Medulla oblongata (tissue), 1 donor: ENCODE measurements at regions not wholly inside any gene's neighbourhood (a gene's known extent, or its start where the extent isn't known, plus 50 kb on each side); places are given as distances from the start of the nearest gene placed in this dataset.
"Not testable (repeated sequence)": the region's sequence is repeated elsewhere in the genome, so short reads cannot be mapped to it uniquely, and the experiment has no call there.

Experiments used
- DNase-seq: peaks from one replicate; pipeline ENCODE4 v3.0.0-alpha.2; 2015; ENCODE audit errors: extremely low spot score

DNA sequence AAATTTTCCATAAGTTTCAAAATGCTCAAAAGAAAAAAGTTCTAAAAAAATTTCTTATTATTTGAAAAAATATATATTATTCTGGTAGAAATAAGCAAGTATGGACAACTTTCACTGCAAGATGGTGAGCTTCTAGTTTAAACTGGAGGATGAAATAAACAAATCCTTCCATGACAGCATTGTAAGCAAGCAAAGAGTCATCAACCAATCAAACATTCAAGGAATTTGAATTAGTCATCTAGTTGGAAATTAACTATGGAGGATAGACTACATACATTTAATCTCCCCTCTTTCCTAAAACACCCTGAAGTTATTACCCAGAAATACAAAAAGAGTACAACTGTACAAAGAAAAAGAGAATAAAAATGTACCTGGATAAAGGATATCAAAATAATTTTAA lies 51.0 kb upstream of the IRX5 start:
- DNase-seq = no peak

DNA sequence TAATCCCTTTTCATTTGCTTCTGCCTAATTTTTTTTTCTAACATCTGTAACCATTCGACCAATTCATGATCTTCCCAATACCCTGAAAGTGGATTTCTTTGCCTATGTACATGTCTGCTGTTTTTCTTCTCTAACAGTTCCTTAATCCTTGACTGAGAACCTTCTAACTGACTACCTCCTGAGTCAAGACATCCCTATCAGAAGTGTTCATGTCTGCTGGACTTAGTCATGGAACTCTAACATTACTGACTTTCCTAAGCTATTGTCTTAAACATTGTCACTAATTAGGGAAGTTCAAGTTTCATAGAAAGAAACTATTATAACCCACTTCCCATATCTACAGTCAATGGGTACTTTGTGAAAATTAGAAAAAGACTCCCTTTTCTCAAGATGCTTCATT lies 52.4 kb upstream of the IRX5 start:
- DNase-seq = no peak

DNA sequence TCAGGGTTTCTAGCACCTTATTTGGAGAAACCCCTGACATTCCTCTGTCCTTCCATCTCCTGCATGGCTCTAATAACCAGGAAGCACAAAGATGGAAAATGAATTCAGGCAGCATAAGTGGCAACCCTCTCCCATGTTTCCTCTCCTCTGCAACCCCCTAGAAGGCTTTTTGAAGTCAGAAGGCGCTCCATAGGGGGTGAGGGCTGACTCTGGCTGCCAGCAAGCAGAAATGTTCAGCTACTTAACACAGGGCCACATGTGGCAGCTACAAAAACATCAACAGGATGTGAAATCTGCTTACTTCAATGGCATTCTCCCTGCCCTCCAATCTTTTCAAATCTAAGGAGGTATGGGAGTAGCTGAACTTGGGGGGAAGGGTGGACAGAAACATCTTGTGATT lies 55.2 kb upstream of the IRX5 start:
- DNase-seq = no peak

DNA sequence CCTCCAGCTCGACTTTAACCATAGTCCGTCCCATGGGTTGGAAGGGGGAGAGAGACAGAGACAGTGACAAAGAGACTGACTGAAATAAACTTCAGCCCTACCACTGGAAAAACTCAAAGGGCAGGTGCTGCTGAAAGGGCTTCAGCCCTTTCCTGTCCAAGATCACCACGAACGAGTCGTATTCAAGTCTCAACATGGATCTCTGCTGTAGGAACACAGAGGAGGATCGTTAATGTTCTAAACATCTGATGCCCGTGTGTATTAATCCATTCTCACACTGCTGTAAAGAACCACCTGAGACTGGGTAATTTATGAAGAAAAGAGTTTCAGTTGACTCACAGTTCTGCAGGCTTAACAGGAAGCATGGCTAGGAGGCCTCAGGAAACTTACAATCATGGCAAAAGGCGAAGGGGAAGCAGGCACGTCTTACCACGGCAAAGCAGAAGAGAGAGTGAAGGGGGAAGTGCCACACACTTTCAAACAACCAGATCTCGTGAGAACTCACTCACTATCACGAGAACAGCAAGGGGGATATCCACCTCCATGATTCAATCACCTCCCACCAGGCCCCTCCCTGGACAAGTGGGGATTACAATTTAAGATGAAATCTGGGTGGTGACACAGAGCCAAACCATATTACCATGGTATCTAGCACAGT lies 56.8 kb upstream of the IRX5 start:
- not testable (repeated sequence) for DNase-seq

DNA sequence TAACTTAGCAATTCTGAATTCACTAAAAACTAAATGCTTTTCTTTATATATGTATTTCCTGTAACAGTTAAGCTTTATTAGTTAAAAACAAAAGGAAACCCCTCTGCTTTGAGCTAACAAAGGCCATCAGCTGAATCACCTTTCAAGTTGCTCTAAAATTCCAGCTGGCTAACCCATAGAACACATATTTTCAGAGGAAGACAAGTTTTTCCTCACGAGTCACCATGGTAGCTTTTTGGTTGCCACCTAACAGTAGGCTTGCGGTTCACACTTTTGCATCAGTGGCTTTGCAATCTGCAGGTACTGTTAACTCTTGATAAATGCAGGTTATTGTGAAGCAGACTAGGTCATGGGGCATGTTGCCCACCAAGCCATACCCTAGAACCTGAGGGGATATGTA lies 57.6 kb upstream of the IRX5 start:
- no peak for DNase-seq

DNA sequence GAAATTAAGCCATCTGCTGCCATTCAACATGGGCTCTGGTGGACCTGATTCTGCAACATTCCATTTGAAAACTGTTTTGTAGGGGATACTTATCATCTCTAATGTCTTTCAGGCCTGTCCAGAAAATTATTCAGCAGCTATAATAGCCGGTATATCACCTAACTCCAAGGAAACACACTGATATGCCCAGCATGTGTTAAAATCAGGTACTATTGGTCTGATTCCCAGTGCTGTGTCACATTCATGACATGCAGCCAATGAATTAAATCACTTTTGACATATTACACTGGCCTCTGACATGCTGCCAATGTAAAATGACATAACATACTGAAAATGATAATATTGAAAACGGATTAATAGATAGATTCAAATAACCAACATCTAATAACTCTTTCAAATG lies 60.5 kb upstream of the IRX5 start:
- no peak for DNase-seq

DNA sequence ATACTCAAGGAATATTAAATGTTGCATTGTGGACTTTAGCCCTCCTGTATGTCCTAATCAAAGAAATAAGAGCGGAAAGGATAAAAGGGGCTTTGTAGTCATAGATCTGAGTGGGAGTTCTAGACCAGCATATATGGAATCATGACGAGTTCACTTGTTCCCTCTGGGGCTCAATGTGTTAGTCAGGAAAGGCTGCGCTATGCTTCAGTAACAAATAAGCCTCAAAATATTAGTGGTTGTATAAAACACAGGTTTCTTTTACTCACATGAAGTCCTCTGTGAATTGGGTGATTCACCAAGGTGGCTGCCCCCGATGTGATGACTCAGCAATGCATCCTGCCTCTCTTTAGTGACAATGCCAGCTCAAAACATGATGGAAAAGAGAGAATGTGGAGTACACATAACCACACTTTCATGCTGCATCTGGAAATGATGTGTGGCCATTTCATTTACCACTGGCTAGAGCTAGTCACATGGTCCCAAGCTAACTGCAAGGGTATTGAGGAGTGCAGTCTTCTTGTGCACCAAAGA lies 63.3 kb upstream of the IRX5 start:
- no peak for DNase-seq

DNA sequence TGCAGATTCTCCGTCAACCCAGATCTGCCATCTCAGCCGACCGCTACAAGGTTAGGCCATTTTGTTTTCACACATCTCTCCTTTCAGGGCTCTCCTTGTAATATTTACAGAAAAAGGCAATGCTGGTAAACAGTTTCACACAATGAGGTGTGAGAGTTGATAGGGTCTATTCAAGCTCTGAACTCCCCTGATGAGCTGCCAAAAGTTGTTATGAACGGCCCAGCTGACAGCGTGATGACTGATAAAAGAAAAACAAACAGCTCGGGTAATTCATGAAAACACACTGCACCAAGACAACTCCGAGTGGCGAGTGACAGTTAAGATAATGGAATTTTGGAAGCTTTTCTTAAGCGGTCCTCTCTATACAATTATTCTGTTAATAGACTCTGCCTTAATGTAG lies 68.1 kb upstream of the IRX5 start:
- DNase-seq = no peak

DNA sequence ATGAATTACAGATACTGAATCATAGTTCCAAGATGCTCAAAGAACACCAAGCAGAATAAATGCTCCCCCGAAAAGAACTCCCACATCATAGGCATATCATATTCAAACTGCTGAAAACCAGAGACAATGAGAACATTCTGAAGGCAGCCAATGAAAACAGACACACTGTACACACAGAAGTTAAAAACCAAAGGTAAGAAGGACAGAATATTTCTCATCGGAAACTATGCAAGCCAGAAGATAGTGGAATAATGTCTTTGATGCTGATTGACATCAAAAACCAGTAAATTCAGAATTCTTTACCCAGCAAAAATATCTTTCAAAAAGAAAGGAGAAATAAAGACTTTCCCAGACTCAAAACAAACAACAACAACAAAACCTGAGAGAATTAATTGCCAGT lies 73.8 kb upstream of the IRX5 start:
- no peak for DNase-seq

DNA sequence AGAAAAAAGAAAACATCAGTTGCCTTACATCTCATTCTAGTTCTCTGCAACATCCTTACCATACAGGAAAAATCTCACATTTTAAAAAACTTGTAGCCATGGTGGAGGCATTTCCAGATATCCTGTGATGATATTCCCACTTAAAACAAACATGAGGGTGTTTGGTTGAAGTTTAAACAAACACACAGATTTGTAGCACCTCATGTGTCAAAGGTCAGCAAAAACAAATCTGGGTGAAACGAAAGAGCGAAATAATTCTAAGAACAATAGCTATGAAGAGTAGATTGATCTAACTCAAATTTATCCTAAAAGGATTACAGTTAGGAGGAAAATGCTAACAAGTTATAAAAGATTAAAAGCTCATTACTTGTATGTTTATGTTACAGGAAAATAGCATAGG lies 83.1 kb upstream of the IRX5 start:
- no peak for DNase-seq

DNA sequence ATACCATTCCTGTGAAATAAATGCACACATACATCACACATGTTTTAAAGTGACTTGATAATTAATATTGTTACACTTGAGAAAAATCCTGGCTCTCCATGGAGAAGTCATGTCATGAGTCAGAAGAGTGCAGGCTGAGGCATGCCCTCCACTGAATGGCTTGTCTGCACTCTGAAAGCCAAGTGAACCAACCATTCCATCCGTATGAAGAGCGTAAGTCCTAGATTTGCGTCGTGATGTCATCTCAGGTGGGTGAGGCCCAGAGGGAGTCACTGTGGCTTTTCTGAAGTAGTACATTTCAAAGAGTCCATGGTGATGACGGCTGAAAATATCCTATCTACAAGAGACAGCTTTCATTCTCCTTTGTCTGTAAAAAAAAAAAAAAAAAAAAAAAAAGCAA lies 83.5 kb upstream of the IRX5 start:
- no peak for DNase-seq

DNA sequence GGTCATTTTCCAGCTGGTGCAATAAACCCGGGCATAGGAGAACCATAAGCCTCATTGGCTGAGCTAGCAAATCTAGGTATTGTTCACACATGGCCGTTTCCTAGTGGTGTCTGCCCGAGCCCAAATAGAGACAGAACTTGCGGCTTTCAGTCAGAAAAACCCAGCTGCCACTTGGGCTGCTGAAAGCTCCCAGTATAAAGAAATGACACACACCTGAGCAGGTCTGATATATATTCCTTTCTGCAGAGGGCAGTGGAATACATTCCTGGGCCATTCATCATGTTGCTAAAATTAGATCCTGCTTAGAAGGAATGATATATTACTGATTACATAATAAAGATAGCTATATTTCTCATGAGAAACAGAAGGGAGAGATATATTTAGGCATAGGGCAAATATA lies 83.9 kb upstream of the IRX5 start:
- no peak for DNase-seq

DNA sequence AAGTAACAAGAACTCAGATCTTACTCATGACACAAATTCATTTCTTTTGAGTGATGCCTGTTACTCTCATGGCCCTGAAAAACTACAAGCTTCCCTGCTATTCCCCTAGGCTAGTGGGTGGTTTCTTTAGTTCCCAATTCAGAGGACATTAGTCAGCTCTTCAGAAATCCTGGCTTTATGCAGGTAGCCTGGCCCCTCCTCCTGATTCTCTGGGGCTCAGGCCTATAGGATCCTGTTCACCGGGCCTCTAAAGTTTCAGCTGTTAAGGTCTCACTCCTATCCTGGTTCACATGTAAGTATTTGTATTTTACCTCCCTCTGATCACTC lies 87.3 kb upstream of the IRX5 start:
- DNase-seq = no peak

DNA sequence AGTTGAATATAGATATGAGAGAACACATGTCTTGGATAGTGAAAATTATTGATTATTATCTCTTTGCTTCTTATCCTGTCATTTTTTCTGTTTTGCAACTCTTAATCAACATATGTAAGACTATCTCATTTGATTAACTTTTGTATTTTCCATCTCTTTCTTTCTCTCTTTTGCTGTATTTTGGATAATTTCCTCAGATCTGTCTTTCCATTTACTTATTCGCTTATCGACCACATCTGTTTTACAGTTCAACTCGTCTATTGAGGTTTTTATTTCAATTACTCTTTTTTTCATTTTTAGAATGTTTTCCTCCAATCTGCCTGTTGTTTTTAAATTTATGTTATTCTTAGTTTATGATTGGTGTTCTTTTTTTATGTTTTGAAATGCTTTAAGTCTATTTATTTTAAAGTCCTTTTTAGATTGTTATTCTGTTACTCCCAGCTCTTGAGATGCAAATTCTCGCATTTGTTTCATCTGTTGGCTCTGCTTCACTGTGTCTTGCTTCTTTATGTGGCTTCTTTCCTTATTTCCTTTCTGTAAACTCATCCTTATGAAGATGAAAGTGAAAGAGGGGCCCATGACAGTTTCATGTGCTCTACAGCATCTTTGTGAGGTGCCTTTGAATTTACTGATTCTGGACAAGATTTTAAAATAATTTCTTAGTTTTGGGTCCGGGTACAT lies 87.8 kb upstream of the IRX5 start:
- DNase-seq = no peak

DNA sequence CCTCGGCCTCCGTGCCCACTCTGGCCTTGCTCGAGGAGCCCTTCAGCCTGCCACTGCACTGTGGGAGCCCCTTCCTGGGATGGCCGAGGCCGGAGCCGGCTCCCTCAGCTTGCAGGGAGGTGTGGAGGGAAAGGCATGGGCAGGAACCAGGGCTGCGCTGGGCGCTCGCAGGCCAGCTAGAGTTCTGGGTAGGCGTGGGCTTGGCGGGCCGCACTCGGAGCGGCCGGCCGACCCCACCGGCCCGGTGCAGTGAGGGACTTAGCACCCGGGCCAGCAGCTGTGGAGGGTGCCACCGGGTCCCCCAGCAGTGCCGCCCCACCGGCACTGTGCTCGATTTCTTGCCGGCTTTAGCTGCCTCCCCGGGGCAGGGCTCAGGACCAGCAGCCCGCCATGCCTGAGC lies 101.0 kb upstream of the IRX5 start:
- no peak for DNase-seq

DNA sequence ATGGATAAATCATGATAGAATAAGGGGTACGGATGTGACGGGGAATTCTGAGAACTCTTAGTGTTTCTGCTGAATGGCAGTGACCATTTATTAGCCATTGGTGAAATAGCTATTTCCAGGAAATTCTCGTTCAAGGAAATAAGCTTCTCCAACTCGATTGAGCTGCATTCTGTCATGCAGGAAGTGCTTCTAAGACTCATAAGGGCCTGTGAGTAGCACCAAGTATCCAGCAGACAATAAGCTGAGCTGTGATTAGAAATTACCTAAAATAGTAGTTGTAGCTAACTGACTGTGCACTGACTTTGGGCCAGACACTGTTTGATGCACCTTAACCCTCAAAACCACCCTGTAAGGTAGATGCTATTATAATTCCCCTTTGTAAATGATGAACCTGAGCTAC lies 107.8 kb upstream of the IRX5 start:
- DNase-seq = no peak

DNA sequence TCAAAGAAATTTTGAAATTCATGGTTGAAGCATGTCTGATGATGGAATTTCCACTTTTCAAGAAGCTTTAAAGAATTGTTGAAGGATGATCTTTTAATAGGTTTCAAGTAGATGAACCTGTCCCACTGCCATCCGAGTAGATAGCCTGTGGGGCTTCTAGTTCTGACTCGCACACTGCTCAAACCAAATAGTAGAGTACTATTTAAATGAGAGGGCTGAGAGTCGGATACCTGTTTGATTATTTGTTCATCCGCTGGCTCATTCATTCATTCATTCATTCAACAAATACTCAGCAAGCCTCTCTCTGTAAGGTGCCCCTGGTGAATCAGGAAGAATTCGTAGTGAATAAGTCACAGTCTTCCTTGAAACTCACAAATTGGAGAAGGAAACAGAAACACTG lies 108.2 kb upstream of the IRX5 start:
- no peak for DNase-seq

DNA sequence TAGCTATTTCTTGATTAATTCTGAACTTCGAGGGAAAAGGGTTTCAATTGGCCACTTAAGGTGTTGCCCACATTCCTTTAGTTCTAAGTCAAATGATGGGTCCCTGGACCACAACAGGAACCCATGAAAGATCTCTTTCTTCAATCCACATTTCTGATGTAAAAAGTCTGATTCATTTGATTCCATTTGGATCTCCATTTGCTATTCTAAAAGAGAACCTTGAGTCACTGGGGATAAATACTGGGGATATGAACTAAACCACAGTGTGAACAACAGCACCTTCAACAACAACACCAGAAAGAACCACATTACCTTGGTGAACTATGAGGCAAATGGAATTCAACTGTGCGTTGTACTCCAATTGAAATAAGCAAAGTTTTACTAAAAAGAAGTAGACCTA lies 108.9 kb upstream of the IRX5 start:
- DNase-seq = no peak

DNA sequence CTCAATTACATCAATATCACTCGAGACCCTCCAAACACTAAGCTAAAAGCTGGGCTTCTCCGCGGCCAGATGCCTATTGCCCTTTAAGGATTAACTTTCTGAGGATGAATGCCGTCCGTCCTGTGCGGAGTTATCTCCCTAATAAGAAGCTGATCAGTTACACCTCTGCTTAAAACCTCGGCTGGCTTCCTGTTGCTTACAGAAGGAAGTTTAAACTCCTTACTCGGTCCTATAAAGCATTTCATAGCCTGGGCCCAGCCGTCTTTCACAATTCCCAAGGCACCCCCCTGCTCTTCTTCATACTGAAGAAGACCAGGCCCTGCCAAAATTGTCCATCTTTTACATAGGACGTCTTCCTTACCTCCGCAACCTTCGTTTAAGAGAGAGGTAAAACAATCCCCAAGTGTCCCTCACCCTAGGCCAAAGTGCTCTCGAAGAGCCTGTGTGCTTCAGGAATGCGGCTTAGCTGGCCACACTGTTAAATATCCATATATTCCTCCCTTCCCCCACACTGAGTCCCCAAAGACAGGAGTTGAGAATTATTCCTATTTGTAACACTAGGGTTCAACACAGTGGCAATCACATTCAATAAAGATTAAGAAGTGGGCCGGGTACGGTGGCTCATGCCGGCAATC lies 112.6 kb upstream of the IRX5 start:
- no peak for DNase-seq

DNA sequence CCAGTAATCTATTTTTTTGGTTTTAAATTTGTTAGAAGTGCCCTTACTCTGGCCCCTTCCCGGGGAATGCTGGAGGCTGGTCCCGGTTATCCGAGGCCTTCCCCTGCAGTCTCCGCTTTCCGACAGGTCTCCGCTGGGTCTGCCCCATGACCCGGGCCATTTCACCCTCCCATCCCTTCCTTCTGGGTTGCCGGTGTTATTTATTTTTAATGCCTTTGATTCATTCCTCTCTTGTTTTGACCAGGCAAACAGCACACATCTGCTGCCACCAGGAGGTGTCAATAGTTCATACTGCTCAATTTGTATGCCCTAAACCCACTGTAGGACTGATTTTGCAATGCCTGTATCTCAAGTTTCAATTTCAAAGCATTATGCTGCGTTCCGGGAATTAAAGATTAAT lies 113.2 kb upstream of the IRX5 start:
- no peak for DNase-seq

DNA sequence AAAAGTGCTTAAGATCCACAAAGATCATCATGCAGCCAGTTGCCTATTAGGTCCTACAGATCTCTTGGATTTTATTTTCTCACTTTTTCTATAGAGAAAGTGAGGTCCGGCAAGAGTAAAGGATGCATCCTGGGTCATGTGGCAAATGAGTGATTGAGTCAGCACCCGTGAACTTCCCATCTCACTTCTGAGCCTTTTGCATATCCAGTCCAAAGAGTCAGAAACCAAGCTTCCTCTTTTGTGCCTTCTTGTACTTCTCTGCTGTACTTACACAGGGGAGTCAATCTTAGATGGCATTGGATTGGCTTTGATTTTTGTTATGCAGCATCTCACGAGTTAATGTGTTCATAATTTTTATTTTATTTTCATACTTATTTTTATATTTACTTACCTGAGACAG lies 114.2 kb upstream of the IRX5 start:
- DNase-seq = no peak

DNA sequence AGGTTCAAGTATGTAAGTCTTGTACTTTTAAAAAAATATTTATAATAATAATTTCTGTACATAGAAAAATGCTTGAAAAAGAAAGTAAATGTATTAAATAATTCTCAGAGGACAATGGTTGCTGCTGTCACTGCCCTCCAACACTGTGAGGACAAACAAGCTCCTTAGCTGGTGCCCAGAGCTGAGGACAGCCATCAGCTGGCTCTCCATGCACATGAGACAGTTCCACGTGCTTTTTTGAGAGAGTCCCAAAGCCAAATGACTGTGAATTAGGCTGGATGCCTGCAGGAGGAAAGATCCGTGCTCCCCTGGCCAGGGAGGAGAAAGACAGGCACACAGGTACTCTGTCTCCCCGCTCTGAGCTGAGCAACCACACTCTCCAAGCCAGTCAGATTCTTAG lies 115.5 kb upstream of the IRX5 start:
- DNase-seq = no peak

DNA sequence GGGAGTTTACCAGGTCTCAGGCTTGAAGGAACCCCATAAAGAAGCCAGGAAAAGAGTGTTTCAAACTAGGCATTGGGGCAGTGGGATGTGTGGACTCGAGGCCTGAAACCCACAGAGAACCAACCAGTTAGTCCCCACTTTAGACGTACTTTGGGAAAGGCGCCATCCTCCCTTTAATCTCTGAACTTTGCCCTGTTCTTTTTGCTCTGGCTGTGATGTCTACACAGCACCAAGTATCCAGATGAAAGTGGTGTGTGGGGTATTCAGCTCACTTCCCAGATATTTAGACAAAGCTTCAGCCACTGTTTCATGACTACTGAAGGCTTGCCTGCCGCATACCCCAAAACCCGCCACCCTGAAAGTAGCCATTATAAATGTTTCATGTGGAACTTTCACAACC lies 116.9 kb upstream of the IRX5 start:
- no peak for DNase-seq

DNA sequence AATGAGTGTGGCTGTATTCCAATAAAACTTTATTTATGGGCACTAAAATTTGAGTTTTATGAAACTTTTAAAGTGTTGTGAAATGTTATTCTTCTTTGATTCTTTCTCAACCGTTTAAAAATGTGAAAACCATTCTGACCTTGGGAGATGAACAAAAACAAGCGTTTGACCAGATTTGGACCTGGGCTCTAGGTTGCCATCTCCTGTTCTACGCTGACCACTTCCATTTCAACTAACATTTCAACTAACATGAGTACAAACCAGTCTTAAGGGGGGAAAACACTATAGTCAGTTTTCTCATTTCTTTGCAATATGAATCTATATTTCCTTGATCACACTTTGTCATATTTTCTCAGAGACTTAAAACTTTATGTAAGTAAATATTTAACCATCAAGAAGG lies 118.4 kb upstream of the IRX5 start:
- no peak for DNase-seq
